Fibroblast of villous mesenchyme (primary cell): ENCODE measurements at regions not wholly inside any gene's neighbourhood (a gene's known extent, or its start where the extent isn't known, plus 50 kb on each side); places are given as distances from the start of the nearest gene placed in this dataset.
A peak's percentile ranks its signal among the peaks of the same experiment; 100 is the strongest.

Source experiments
- DNase-seq: peaks from one replicate; pipeline ENCODE4 v3.0.0-alpha.2; 2010; ENCODE audit warnings: low read depth
- H3K4me3 ChIP-seq: 2 replicates; pipeline ENCODE4 v1.5.1; 2011; ENCODE audit warnings: low read depth, mild to moderate bottlenecking, low read length
- TF ChIP-seq, protein P1 (sequence below): IDR thresholded peaks from 2 replicates; pipeline ENCODE4 v1.5.1; 2012; ENCODE audit warnings: low read depth, mild to moderate bottlenecking, low read length; ENCODE audit not compliant: insufficient read depth

DNA sequence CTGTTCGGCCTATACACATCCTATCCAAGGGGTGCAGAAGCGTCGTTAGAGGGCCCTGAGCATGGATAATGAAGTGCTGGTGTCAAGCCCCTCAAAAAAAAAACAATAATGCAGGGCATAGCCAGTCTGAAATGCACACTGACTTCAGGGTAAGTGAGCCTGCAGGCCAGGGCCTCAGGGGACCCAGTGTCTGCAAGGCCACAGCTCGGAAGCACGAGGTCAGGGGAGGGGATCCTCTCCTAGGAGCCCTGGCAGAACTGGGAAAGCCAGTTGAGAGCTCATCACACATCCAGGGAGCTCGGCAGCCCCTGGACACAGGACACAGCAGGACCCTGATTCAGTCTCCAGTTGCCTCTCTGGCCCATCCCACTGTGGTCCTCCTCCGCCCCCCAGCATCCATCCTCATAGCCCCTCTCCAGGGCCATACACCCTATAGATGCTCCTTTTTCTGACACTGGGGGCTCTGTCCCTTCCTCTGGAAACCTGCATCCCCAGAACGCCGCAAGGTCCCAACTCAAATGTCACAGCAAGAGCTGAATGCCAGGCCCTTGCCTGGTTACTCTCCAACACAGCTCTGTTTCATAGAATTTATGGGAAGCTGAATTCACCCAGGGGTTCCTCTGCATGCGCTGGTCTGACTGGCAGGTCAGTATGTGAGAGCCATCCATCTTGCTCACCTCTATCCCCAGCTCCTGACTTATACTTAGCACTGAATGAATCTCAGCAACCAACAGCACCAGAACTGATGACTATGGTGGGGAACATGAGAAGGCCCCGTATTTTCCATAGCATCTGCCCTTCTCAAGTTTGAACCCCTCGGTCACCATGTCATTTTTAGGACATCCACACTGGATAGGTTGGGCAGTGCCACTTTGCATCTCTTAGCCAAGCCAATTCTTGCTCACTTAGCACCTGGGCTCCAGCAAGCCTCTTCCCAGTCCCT, 717.0 kb upstream of the IGFBP3 start:
- H3K4me3 ChIP-seq = no peak overlapping the region
- no peak for DNase-seq
- TF ChIP-seq, protein P1, sequence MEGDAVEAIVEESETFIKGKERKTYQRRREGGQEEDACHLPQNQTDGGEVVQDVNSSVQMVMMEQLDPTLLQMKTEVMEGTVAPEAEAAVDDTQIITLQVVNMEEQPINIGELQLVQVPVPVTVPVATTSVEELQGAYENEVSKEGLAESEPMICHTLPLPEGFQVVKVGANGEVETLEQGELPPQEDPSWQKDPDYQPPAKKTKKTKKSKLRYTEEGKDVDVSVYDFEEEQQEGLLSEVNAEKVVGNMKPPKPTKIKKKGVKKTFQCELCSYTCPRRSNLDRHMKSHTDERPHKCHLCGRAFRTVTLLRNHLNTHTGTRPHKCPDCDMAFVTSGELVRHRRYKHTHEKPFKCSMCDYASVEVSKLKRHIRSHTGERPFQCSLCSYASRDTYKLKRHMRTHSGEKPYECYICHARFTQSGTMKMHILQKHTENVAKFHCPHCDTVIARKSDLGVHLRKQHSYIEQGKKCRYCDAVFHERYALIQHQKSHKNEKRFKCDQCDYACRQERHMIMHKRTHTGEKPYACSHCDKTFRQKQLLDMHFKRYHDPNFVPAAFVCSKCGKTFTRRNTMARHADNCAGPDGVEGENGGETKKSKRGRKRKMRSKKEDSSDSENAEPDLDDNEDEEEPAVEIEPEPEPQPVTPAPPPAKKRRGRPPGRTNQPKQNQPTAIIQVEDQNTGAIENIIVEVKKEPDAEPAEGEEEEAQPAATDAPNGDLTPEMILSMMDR = no peak

DNA sequence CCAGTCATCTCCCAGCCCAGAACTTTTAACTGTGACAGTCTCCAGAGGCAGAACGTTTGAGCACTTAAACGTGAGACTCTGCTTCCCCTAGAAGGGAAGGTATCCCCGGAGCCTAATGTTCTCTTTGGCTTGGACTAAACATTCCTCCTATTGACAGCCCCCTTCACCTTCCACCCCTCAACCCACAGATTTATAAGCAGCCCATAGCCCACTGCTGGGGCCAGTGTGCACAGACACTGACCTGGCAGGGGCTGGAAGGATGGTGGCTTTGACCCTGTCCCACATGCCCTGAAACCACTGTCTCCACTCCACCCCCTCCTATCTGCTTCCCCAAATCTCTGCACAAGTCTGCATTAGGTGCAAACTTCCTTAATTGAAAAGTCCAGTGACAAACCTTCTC, 715.0 kb upstream of the IGFBP3 start:
- no peak for DNase-seq
- no peak overlapping the region for H3K4me3 ChIP-seq
- TF ChIP-seq, protein P1 = no peak

- no peak for DNase-seq
- H3K4me3 ChIP-seq = no peak overlapping the region
- TF ChIP-seq, protein P1 = no peak
Observed at GRCh38 chr7:46633630-46634240, 712.7 kb upstream of the IGFBP3 start.

- peak; percentile 28 for DNase-seq
Observed at GRCh38 chr7:46633200-46633599, 712.1 kb upstream of the IGFBP3 start.

DNA sequence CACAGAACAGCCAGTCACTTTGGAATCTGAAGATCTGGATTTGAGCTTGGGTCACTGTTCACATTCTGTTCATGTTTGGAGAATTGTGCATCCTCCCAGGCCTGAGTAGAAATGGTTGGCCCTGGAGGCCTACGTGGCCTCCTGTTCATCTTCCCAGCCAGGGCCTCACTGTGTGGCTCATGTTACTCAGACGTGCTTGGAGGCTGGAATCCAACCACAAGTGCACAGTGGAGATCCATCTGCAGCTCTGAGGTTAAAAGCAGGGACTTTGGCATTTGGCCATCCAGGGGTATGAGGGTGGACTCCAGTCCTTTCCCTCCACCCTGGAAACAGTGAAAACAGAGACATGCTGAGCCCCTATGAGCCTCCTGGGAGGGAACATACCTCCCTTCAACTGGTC, 709.0 kb upstream of the IGFBP3 start:
- DNase-seq = peak; percentile 39
- TF ChIP-seq, protein P1 = no peak
- no peak overlapping the region for H3K4me3 ChIP-seq

More at GRCh38 chr7:46633200-46633599, 712.1 kb upstream of the IGFBP3 start:
- H3K4me3 ChIP-seq = no peak overlapping the region
- TF ChIP-seq, protein P1 = no peak

- TF ChIP-seq, protein P1 = no peak
- DNase-seq = no peak
Observed at GRCh38 chr7:46628389-46628788, 707.3 kb upstream of the IGFBP3 start.

More at GRCh38 chr7:46628389-46628788, 707.3 kb upstream of the IGFBP3 start:
- H3K4me3 ChIP-seq = no peak overlapping the region
